ENCODE measurements at regions not wholly inside any gene's neighbourhood (a gene's known extent, or its start where the extent isn't known, plus 50 kb on each side); places are given as distances from the start of the nearest gene placed in this dataset.

GRCh38 chr17:52298881-52299280 is 140.4 kb upstream of the CA10 start:
- BruUV-seq (replicated peaks), result no TSS peak
- no peaks in the 10 kb centered on the region for H3K4me1 ChIP-seq (ENCODE audit: control insufficient read depth, extremely low read depth, insufficient read depth, low read length)
- CTCF ChIA-PET, result no interaction called here
- no peaks in the 10 kb centered on the region for H3K27me3 ChIP-seq (ENCODE audit: control insufficient read depth in 2 of 2, insufficient read depth in 2 of 2, low read length in 2 of 2)
- DNase-seq (ENCODE audit: low read depth, low spot score) (no peak), FAIRE-seq (no peak)
- no peaks in the 10 kb centered on the region for H3K9me1 ChIP-seq (replicated peaks; ENCODE audit: control insufficient read depth, extremely low read depth, insufficient read depth, low read length)
- no peak overlapping the region for H3K4me3 ChIP-seq (replicated peaks in 1 of 3; ENCODE audit: insufficient read depth in 1 of 3, low read depth in 1 of 3, low read length in 3 of 3)
- H3K27ac ChIP-seq (ENCODE audit: insufficient read depth, low read depth, low read length), result no peak overlapping the region
- intact Hi-C loops (cut with micrococcal nuclease) (no loop called here), dilution Hi-C loops (cut with MboI; ENCODE audit: extremely low pct_ligation_motif_present, low sequenced_read_pairs) (no loop called here)
- no peaks in the 10 kb centered on the region for H3K36me3 ChIP-seq (ENCODE audit: control insufficient read depth in 2 of 2, extremely low read depth in 1 of 2, insufficient read depth in 2 of 2, low read length in 2 of 2)
- H3K9me3 ChIP-seq (replicated peaks; ENCODE audit: control insufficient read depth, insufficient read depth, low read length), result peaks cover 4% of the 10 kb centered on the region
- H2AFZ ChIP-seq (ENCODE audit: low read depth, low read length), result no peak overlapping the region
- TF ChIP-seq MYC (IDR thresholded peaks at IDR 0.05; ENCODE audit: low read depth, low read length), result no peak
- TF ChIP-seq JUN (IDR thresholded peaks at IDR 0.05; ENCODE audit: borderline replicate concordance, insufficient read depth, insufficient read length, low read depth), result no peak
- TF ChIP-seq, protein P1, sequence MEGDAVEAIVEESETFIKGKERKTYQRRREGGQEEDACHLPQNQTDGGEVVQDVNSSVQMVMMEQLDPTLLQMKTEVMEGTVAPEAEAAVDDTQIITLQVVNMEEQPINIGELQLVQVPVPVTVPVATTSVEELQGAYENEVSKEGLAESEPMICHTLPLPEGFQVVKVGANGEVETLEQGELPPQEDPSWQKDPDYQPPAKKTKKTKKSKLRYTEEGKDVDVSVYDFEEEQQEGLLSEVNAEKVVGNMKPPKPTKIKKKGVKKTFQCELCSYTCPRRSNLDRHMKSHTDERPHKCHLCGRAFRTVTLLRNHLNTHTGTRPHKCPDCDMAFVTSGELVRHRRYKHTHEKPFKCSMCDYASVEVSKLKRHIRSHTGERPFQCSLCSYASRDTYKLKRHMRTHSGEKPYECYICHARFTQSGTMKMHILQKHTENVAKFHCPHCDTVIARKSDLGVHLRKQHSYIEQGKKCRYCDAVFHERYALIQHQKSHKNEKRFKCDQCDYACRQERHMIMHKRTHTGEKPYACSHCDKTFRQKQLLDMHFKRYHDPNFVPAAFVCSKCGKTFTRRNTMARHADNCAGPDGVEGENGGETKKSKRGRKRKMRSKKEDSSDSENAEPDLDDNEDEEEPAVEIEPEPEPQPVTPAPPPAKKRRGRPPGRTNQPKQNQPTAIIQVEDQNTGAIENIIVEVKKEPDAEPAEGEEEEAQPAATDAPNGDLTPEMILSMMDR (IDR thresholded peaks at IDR 0.05; ENCODE audit: extremely low read depth in 1 of 2, insufficient read depth in 1 of 2, low read depth in 1 of 2, low read length in 2 of 2), result no peak
- no peak for TF ChIP-seq POLR2A (IDR thresholded peaks at IDR 0.05; ENCODE audit: low read depth, low read length)
- TF ChIP-seq POLR2AphosphoS5 (IDR thresholded peaks at IDR 0.05; ENCODE audit: insufficient read depth, low read depth, low read length), result no peak
- TF ChIP-seq MAX (IDR thresholded peaks at IDR 0.05; ENCODE audit: insufficient read depth, insufficient read length), result no peak
- TF ChIP-seq GATA2 (IDR thresholded peaks at IDR 0.05; ENCODE audit: insufficient read depth, insufficient read length, low read depth, low read length), result no peak
- no peak for TF ChIP-seq FOS (IDR thresholded peaks at IDR 0.05; ENCODE audit: borderline replicate concordance, insufficient read depth, low read length)
- no peak for TF ChIP-seq EZH2 (IDR thresholded peaks at IDR 0.05; ENCODE audit: borderline replicate concordance, low read depth, low read length, severe bottlenecking)
- no peak overlapping the region for H3K4me2 ChIP-seq (ENCODE audit: insufficient read depth, low read length)
- H3K9ac ChIP-seq (replicated peaks; ENCODE audit: extremely low read depth, insufficient read depth, low read length), result no peak overlapping the region
- H4K20me1 ChIP-seq (replicated peaks; ENCODE audit: control insufficient read depth, extremely low read depth, insufficient read depth, low read length), result no peaks in the 10 kb centered on the region
- POLR2A ChIA-PET, result no interaction called here
- no peaks in the 10 kb centered on the region for H3K79me2 ChIP-seq (ENCODE audit: control insufficient read depth, insufficient read depth, low read length)
